Suppressor macrophage (primary cell): ENCODE measurements at regions not wholly inside any gene's neighbourhood (a gene's known extent, or its start where the extent isn't known, plus 50 kb on each side); places are given as distances from the start of the nearest gene placed in this dataset.
"Not testable (repeated sequence)": the region's sequence is repeated elsewhere in the genome, so short reads cannot be mapped to it uniquely, and the experiment has no call there.

Experiments
- DNase-seq, 4 experiments: peaks; one replicate each; pipeline ENCODE4 v3.0.0-alpha.2; 2020 to 2022

- no peak for DNase-seq
These were observed 165.0 kb downstream of the GLUL start for GRCh38 chr1:182226618-182227017.

GRCh38 chr1:182225755-182226154 lies 164.2 kb upstream of the ZNF648 start:
- DNase-seq = not testable (repeated sequence)

GRCh38 chr1:182221990-182222389 lies 160.5 kb upstream of the ZNF648 start:
- not testable (repeated sequence) for DNase-seq

DNA sequence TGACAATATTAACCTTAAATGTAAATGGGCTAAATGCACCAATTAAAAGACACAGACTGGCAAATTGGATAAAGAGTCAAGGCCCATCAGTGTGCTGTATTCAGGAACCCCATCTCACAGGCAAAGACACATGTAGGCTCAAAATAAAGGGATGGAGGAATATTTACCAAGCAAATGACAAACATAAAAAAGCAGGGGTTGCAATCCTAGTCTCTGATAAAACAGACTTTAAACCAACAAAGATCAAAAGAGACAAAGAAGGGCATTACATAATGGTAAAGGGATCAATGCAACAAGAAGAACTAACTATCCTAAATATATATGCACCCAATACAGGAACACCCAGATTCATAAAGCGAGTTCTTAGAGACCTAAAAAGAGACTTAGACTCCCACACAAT lies 159.9 kb upstream of the ZNF648 start:
- DNase-seq = not testable (repeated sequence)

DNA sequence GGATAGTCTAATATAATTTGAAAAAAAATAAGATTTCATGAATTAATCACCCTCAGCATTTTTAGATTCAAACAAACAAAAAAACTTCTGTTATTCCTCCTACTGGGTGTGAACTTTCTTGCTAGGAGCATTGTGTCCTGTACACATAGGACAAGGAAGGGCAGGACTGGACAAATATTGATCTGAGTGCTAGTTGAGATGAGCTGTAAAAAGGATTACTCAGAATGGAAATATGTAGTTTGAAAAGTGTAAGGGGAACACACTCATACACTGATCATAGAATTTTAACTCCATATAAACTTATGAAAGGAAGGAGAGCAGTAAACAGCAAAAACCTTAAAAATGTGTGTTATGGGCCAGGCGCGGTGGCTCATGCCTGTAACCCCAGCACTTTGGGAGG lies 156.5 kb upstream of the ZNF648 start:
- no peak for DNase-seq

DNA sequence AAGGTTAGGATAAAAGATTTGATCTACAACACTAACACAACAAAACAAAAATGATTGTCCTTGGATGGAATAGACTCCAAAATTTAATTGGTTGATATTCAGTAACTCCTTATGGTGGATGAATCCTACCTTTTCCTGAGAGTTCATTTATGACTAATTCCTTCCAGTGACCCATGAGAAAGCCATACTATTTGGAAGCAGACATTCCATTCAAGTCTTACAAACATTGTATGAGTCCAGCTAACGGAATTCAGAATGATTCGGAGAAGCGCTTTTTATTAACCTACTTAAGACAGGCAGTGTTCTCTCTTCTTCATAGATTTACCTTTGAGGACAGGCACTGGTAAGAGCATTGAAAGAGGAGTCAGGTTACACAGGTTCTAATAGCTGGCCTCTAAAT lies 155.6 kb upstream of the ZNF648 start:
- DNase-seq = no peak

GRCh38 chr1:182215764-182216163 lies 154.3 kb upstream of the ZNF648 start:
- DNase-seq = no peak

DNA sequence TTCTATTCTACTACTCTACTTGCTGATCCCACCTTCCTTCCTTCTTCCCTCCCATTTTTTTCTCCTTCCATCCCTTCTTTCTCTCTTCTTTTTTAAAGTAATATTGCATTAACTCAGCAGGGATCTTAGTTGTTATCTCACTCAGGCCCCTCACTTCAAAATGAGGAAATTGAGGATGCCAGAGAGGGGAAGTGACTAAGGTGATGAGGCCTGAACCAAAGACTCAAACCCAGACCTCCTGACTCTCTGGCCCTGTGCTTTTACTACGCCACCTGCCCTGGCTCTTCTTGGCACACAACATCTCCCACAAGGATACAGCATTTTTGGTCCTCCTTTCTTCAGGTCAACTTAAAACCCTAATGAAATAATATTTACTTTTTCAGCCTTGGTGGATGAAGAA lies 151.7 kb upstream of the ZNF648 start:
- peak in 3 of 4 experiments; percentile 22 to 42 (median 34) for DNase-seq

DNA sequence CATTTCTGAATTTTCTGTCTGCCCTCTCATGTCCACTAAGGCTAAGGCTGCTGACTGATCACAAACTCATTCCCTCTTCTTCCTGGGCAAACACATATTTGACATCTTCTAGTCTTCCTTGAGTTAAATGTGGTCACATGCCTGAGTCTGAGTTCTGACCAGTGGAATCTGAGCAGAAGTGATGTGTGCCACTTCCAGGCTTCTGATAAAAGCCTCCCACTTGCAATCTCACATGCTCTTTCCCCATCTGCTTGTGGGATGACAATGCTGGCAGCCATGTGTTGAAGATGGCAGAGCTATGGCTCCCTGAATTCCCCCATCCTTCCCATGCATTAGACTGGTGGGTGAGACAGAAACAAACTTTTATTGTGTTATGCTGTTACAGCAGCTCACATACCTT lies 149.9 kb upstream of the ZNF648 start:
- DNase-seq = peak; percentile 47 to 68 (median 66)

DNA sequence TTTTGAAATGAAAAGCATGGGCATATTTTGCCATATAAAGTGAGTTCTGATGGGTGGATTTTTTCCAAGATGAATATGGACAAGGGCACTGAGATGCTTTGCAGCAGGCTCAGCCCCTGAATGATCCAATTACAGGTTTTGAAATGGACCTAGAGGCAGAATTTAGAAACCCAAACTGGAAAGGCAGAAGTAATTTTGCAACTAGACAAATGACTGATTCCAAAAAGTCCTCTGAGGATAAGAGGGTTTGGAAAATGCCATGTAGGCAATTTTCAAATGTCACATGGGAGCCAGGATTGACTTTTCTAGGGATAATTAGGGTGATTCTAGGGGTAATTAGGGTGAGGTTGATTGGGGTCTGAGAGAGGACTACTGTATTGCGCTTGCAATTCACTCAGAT lies 148.9 kb upstream of the ZNF648 start:
- peak in 3 of 4 experiments; percentile 15 to 48 (median 44) for DNase-seq

- DNase-seq = peak in 2 of 4 experiments; percentile 21
These were observed 145.8 kb upstream of the ZNF648 start for GRCh38 chr1:182207300-182207699.

DNA sequence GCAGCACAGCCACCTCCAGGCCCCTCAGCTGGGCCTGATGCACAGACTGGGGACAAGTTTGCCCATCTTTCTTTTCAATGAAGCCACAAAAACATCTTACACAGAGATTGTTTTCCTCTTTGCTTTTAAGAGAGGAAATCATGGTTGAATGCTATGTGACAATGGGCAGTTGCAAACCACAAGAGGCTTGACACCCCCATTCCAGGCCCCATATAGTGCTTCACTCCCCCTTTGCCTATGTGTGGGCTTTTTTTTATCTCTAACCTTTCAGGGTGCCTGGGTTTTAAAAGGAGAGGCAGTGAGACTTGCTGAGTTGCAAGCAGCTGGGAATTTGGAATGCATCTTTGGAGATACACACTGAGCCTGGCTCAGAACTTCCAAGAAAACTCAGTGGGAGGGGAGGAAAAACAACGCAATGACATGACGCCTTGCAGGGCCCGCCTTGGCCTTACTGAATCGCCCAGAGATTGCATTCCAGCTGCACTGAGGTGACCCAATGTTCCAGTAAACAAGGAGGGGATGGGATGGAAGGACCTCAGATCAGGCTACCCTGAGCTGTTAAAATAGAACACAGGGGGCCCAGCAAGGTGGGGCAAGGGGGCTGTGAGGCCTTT lies 145.2 kb upstream of the ZNF648 start:
- DNase-seq = no peak

DNA sequence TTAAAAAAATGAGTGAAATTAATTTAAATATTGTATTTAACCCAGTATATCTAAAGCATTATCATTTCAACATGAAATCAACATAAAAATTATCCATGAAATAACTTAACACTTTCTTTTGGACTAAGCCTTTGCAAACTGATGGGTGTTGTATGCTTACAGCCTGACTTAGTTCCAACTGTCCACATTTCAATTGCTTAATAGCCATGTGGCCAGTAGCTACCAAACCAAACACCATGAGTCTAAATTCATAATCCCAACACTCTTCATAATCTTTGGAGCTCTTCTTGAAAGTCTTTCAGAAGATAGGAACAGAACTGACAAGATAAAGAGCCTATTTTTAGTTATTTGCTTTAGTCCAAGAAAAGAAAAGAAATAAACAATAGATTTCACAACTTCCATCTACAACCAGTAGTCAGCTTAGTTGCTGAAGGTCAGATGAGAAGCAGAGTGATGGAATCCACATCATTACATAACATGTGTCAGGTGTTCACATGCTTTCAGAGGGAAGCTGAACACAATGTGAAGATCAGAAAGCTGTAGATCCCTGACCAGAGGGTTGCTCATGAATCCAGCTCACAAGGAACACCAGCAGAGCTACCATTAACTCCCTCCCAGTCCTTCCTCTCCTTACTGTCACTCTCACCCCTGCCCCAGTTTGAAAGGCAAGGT lies 144.0 kb upstream of the ZNF648 start:
- peak; percentile 52 to 84 (median 69) for DNase-seq

- no peak for DNase-seq
These were observed 141.8 kb upstream of the ZNF648 start for GRCh38 chr1:182203191-182203875.

DNA sequence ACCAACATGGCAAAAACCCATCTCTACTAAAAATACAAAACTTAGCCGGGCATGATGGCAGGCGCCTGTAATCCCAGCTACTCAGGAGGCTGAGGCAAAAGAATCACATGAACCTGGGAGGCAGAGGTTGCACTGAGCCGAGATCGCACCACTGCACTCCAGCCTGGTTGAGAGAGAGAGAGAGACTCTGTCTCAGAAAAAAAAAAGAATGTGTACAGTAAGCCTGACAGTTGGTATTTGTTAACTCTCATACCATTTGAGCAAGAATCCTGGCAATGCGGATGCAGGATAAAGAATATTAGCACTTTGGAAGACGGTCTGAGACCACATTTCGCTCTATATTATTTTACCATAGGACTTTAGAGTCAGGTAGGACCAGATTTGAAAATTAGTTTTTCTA lies 140.0 kb upstream of the ZNF648 start:
- not testable (repeated sequence) for DNase-seq

DNA sequence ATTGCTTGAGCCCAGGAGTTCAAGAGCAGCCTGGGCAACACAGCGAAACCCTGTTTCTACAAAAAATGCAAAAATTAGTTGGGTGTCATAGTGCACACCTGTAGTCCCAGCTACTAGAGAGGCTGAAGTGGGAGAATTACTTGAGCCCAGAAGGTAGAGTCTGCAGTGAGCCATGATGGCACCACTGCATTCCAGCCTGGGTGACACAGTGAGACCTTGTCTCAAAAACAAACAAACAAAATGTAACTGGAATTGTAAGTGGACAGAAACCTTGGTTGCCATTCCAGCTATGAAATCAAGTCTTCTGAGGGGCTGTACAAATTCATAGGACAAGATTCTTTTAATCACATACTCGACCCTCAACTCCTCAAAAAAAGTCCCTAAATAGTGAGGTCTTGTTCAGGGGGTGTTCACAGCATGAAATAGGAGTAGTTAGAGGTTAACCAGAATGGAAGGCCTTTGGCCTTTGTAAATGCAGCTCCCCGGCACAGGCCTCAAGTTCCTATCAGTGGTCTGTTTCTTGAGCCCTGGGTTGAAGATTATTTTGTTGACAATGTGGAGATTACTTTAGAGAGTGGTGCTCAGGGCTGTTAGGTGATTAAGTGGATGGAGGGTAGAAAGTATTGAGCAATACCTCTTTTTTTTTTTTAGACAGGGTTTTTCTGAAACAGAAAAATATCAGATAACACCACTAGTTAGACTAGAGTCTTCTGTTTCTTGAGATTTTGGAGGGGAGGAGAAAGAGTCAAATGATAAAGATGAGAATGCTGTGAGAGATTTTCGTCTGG lies 138.7 kb upstream of the ZNF648 start:
- no peak for DNase-seq

DNA sequence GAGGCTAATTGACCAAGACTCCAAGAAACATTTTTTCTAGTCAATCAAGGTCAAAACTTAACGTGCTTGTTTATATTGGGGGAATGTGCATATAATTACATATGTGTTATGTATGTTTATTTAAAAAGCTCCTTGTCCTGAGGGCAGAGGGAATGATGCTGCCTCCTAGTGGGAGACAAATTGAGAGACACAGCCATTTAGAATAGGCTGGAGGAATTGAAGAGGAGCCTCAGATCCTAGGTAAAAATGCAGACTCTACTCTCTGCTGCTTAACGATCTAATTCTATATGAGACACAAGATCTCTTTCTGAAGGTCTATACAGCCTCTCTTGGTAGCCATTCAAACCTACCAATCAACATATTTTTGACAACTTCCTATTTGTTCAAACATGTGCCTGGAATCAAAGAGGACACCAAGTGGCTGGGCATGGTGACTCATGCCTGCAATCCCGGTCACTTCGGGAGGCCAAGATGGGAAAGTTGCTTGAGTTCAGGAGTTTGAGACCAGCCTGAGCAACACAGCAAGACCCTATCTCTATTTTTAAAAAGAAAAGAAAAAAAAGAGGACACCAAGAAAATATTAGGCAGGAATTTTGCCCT lies 136.6 kb upstream of the ZNF648 start:
- DNase-seq = peak in 3 of 4 experiments; percentile 36 to 46 (median 45)

DNA sequence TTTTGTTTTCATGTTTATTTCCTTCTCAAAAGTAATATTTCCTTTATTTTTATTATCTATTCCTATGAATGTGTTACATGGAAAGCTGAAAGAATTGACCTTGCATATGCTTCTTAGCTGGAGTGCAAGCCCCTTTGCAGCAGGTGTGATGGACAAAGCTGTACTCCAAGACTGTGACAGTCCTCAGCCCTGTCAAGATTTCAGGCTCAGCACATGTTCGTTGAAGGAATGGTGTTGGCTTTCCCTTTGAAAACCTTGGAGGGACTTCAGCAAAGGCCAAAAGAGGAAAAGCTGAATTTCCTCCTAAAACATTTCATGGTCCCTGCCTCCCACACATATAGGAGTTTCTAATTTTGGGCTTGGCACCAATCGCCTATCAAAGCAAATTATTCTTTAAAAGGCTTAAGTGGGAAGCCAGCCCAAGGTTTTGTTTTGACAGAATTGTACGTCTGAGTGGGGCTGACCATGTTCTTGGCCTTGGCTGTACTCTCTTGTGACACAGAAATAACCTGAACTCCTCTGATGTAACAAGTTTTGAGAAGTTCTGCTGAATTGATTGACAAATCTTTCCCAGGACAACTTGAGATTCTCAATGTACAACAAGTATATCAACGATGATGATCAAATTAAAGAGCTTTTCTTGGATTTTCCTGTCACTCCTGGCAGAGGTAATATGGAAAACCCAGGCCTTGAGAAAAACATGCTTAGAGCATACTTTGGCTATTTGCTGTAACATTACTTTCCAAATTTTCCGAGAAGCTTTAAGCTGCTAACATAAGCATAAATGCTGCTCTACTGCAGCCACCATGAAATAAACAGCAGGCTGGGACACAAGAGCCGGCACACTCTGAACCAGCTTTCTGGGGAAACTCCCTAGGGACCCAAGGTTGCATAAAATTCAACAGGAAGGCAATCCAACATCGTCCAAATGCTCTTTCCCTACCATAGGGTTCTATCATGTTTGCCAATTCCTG lies 135.7 kb upstream of the ZNF648 start:
- peak; percentile 36 to 59 (median 44) for DNase-seq

GRCh38 chr1:182195733-182196132 lies 134.2 kb upstream of the ZNF648 start:
- DNase-seq = peak in 2 of 4 experiments; percentile 13 to 20

DNA sequence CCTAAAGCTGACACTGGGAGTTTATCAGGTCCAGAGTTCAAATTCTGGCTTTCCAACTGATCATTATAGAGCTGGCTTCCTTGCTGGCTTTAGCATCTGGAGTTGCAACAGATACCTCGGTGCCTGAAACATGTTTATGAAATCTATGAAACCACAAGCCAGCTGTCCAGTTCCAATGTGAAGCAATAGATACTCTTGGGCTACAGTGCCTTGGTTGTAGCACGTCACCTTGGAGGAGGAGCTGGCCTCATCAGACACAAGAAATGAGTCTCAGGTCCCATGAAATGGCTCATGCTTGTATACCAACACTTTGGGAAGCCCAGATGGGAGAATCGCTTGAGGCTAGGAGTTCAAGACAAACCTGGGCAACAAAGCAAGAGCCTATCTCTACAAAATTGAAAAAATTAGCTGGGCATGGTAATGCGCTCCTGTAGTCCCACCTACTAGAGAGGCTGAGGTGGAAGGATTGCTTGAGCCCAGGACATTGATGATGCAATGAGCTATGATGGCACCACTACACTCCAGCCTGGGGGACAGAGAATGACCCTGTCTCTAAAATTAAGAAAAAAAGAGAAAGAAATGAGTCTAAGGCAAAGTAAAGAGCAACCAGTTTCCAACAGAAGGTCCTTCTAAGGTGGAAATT lies 132.5 kb upstream of the ZNF648 start:
- peak; percentile 69 to 91 (median 82) for DNase-seq

DNA sequence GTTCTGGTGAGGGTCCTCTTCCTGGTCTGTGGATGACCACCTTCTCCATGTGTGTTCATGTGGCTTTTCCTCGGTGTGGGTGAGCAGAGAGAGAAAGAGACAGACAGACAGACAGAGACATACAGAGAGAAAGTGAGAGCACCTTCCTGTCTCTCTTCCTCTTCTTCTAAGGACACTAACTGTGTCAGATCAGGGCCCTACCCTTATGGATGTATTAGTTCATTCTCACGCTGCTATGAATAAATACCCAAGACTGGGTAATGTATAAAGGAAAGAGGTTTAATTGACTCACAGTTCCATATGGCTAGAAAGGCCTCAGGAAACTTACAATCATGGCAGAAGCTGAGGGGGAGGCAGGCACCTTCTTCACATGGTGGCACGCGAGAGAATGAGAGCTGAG lies 131.5 kb upstream of the ZNF648 start:
- peak in 2 of 4 experiments; percentile 22 to 31 for DNase-seq
